HepG2 (cell line): ENCODE measurements at regions not wholly inside any gene's neighbourhood (a gene's known extent, or its start where the extent isn't known, plus 50 kb on each side); places are given as distances from the start of the nearest gene placed in this dataset.

ENCODE experiments used
- ATAC-seq: fragments of 200-7000 bp; cut with Tn5 transposase; 3 replicates; pipeline ENCODE4 v1.9.1; 2020; ENCODE audit warnings: mild to moderate bottlenecking, moderate library complexity
- BruUV-seq: library from RNA; stranded (reverse); fragments of 400-500 nt; replicated peaks from 2 replicates; lab custom pipeline; 2021; lab: Mats Ljungman, UMichigan
- CTCF ChIA-PET: fragments of 300-600 bp; formaldehyde crosslinking; extraction: SDS; loops from one replicate; lab custom pipeline; 2021; ENCODE audit warnings: low total read pairs, inconsistent platforms, low intra/inter-chr PET ratio; lab: Yijun Ruan, JAX
- POLR2A ChIA-PET: fragments of 350-600 bp; sonication (Branson Sonifier 250); formaldehyde crosslinking; loops from one replicate; lab custom pipeline; 2020; ENCODE audit warnings: antibody characterized with exemption, inconsistent platforms; lab: Yijun Ruan, JAX
- DNase-seq: peaks from one replicate; pipeline ENCODE4 v3.0.0-alpha.2; 2015; ENCODE audit warnings: low spot score
- FAIRE-seq: peaks from 3 replicates; lab custom pipeline; 2011; peaks lifted over from hg19 to GRCh38; lab: Jason Lieb, UNC
- H2AFZ ChIP-seq: one replicate; pipeline ENCODE4 v1.6.1; 2011; ENCODE audit warnings: low read length, inconsistent platforms
- H3K27ac ChIP-seq: fragments of 300-600 bp; 3 replicates; pipeline ENCODE4 v1.8.0; 2011; ENCODE audit warnings: mixed run types, mild to moderate bottlenecking, mixed read lengths, low read length, inconsistent platforms; ENCODE audit not compliant: insufficient read depth; ENCODE audit errors: extremely low read length
- H3K27me3 ChIP-seq, 2 experiments: fragments of 200-600 bp in 1 of 2; 2 replicates in 1 of 2; 3 replicates in 1 of 2; pipeline versions ENCODE4 v1.6.0 to v1.8.0; 2011; ENCODE audit warnings: low read length in 2 of 2, mild to moderate bottlenecking in 2 of 2, moderate library complexity in 2 of 2, inconsistent platforms in 1 of 2; ENCODE audit not compliant: insufficient read depth in 2 of 2, control insufficient read depth in 1 of 2
- H3K36me3 ChIP-seq, 2 experiments: fragments of 200-600 bp in 1 of 2; replicated peaks in 1 of 2; 2 replicates in 1 of 2; 3 replicates in 1 of 2; pipeline versions ENCODE4 v1.5.1 to v1.8.0; 2011; ENCODE audit warnings: low read length in 2 of 2, inconsistent platforms in 1 of 2; ENCODE audit not compliant: insufficient read depth in 2 of 2, control insufficient read depth in 1 of 2
- H3K4me1 ChIP-seq: 2 replicates; pipeline ENCODE4 v1.5.1; 2012; ENCODE audit warnings: low read length, inconsistent platforms; ENCODE audit not compliant: insufficient read depth
- H3K4me2 ChIP-seq: 2 replicates; pipeline ENCODE4 v1.6.0; 2011; ENCODE audit warnings: low read depth, low read length, inconsistent platforms
- H3K4me3 ChIP-seq, 3 experiments: fragments of 200-600 bp in 1 of 3; sonication (generic), shearing (Covaris generic) in 1 of 3; replicated peaks in 1 of 3; 2 replicates each; pipeline ENCODE4 v1.5.1; 2011 to 2016; ENCODE audit warnings: low read length in 3 of 3, inconsistent platforms in 2 of 3, low read depth in 2 of 3, mild to moderate bottlenecking in 2 of 3, control low read depth in 1 of 3, mixed read lengths in 1 of 3; ENCODE audit not compliant: insufficient read depth in 1 of 3
- H3K79me2 ChIP-seq: one replicate; pipeline ENCODE4 v1.6.1; 2011; ENCODE audit warnings: low read length, inconsistent platforms; ENCODE audit not compliant: insufficient read depth
- H3K9ac ChIP-seq: 2 replicates; pipeline ENCODE4 v1.6.0; 2011; ENCODE audit warnings: mild to moderate bottlenecking, low read depth, low read length, inconsistent platforms; ENCODE audit not compliant: insufficient read depth
- H3K9me3 ChIP-seq: 2 replicates; pipeline ENCODE4 v1.5.1; 2012; ENCODE audit warnings: mild to moderate bottlenecking, low read length
- H4K20me1 ChIP-seq: 2 replicates; pipeline ENCODE4 v1.6.0; 2011; ENCODE audit warnings: inconsistent platforms, mild to moderate bottlenecking, low read length, moderate library complexity; ENCODE audit not compliant: insufficient read depth
- CBX2 ChIP-seq, 2 experiments: fragments of 200-600 bp in 1 of 2; sonication (generic); formaldehyde crosslinking in 1 of 2; IDR thresholded peaks; 2 replicates each; pipeline versions ENCODE4 v1.7.0 to v1.8.1; 2018 to 2022; ENCODE audit warnings: low read depth in 2 of 2, low read length in 1 of 2, mild to moderate bottlenecking in 1 of 2, missing genetic modification reagents in 1 of 2
- CC2D1A ChIP-seq: sonication (generic); formaldehyde crosslinking; IDR thresholded peaks from 2 replicates; pipeline ENCODE4 v1.8.1; 2023; ENCODE audit warnings: mild to moderate bottlenecking, missing genetic modification reagents
- ELF3 ChIP-seq: IDR thresholded peaks from 2 replicates; pipeline ENCODE4 v1.6.1; 2016; ENCODE audit warnings: missing genetic modification reagents, missing compliant biosample characterization
- FOXC1 ChIP-seq: sonication (generic); formaldehyde crosslinking; IDR thresholded peaks from 2 replicates; pipeline ENCODE4 v1.8.0; 2022; ENCODE audit warnings: mild to moderate bottlenecking, missing genetic modification reagents, borderline replicate concordance
- HNRNPH1 ChIP-seq: fragments of 200-400 bp; formaldehyde crosslinking; optimal IDR thresholded peaks from 2 replicates; pipeline ENCODE3; 2017; ENCODE audit warnings: mild to moderate bottlenecking, low read depth, low read length
- NBN ChIP-seq: fragments of 450-650 bp; conservative IDR thresholded peaks from 2 replicates; pipeline ENCODE4 v1.6.1; 2017
- STAT6 ChIP-seq: sonication (generic); formaldehyde crosslinking; IDR thresholded peaks from 2 replicates; pipeline ENCODE4 v1.4.0; 2020; ENCODE audit warnings: missing genetic modification reagents, mild to moderate bottlenecking, borderline replicate concordance
- YEATS2 ChIP-seq: sonication (generic); formaldehyde crosslinking; IDR thresholded peaks from 2 replicates; pipeline ENCODE4 v1.4.0; 2020; ENCODE audit warnings: missing genetic modification reagents, borderline replicate concordance
- ZFP82 ChIP-seq: sonication (generic); formaldehyde crosslinking; IDR thresholded peaks from 2 replicates; pipeline ENCODE4 v1.5.1; 2020; ENCODE audit warnings: mild to moderate bottlenecking, missing genetic modification reagents, borderline replicate concordance
- ZFX ChIP-seq: sonication (generic); formaldehyde crosslinking; IDR thresholded peaks from 2 replicates; pipeline ENCODE4 v1.4.0; 2020; ENCODE audit warnings: mild to moderate bottlenecking, low read depth, missing genetic modification reagents, moderate library complexity
- ZNF205 ChIP-seq: IDR thresholded peaks from 2 replicates; pipeline ENCODE4 v1.6.1; 2018; ENCODE audit warnings: missing biosample characterization, missing genetic modification reagents
- ZNF567 ChIP-seq: sonication (generic); formaldehyde crosslinking; IDR thresholded peaks from 2 replicates; pipeline ENCODE4 v1.8.1; 2023; ENCODE audit warnings: mild to moderate bottlenecking, missing genetic modification reagents, borderline replicate concordance
- ZNF672 ChIP-seq: sonication (generic); formaldehyde crosslinking; IDR thresholded peaks from 2 replicates; pipeline ENCODE4 v1.8.1; 2022; ENCODE audit warnings: missing genetic modification reagents
- ZNF747 ChIP-seq: sonication (generic); formaldehyde crosslinking; IDR thresholded peaks from 2 replicates; pipeline ENCODE4 v1.8.1; 2023; ENCODE audit warnings: missing genetic modification reagents, mild to moderate bottlenecking, borderline replicate concordance
- ZNF790 ChIP-seq: sonication (generic); formaldehyde crosslinking; IDR thresholded peaks from 2 replicates; pipeline ENCODE4 v1.8.0; 2022; ENCODE audit warnings: missing genetic modification reagents, mild to moderate bottlenecking, borderline replicate concordance
- ZNF839 ChIP-seq: sonication (generic); formaldehyde crosslinking; IDR thresholded peaks from 2 replicates; pipeline ENCODE4 v1.4.0; 2020; ENCODE audit warnings: missing genetic modification reagents, mild to moderate bottlenecking, borderline replicate concordance
- ZNF879 ChIP-seq: sonication (generic); formaldehyde crosslinking; IDR thresholded peaks from 2 replicates; pipeline ENCODE4 v1.8.1; 2023; ENCODE audit warnings: missing genetic modification reagents
- WGBS: methylation state at CpG from one replicate; pipeline ENCODE4 v1.1.6; 2017; ENCODE audit warnings: low lambda C conversion rate; 5-methylcytosine and 5-hydroxymethylcytosine counted together
- in situ Hi-C: cut with HindIII; loops from 2 replicates; pipeline ENCODE4 v1.10.0; 2017; ENCODE audit warnings: low pct_unique_long_range_greater_than_20kb; ENCODE audit not compliant: extremely low pct_ligation_motif_present
- intact Hi-C: fragments of 100-400 bp; cut with micrococcal nuclease; formaldehyde crosslinking; loops from one replicate; pipeline ENCODE4 v1.10.0; 2022; ENCODE audit not compliant: unreplicated experiment
- TF ChIP-seq, protein P1 (sequence below): sonication (generic); formaldehyde crosslinking; IDR thresholded peaks from 2 replicates; pipeline ENCODE4 v1.9.0; 2021; ENCODE audit warnings: missing genetic modification reagents, borderline replicate concordance
- TF ChIP-seq, protein P2 (sequence below): sonication (generic); formaldehyde crosslinking; IDR thresholded peaks from 2 replicates; pipeline ENCODE4 v1.4.0; 2020; ENCODE audit warnings: missing genetic modification reagents, low read depth, mild to moderate bottlenecking, borderline replicate concordance
- TF ChIP-seq, protein P3 (sequence below): sonication (generic); formaldehyde crosslinking; IDR thresholded peaks from 2 replicates; pipeline ENCODE4 v1.4.0; 2020; ENCODE audit warnings: mild to moderate bottlenecking, missing genetic modification reagents

DNA sequence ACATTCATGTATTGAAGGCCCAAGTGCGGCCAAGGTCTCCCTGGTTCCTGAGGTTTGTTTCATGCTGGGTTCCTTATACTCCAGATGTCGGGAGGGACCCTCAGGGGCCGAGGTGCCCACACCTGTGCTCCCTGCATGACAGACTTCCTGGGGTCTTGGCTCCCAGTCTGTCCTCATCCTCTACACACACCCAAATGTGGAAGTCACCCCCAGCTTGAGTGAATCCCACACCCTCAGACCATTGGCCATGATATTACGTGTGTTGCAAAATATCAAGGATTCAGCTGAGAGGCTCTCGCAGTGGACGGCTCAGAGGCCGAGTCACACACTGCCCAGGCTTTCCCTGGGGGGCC, 82.2 kb upstream of the DUSP22 start (continued):
- TF ChIP-seq, protein P1, sequence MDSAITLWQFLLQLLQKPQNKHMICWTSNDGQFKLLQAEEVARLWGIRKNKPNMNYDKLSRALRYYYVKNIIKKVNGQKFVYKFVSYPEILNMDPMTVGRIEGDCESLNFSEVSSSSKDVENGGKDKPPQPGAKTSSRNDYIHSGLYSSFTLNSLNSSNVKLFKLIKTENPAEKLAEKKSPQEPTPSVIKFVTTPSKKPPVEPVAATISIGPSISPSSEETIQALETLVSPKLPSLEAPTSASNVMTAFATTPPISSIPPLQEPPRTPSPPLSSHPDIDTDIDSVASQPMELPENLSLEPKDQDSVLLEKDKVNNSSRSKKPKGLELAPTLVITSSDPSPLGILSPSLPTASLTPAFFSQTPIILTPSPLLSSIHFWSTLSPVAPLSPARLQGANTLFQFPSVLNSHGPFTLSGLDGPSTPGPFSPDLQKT, result no peak
- TF ChIP-seq ZFP82 (CRISPR knock-in tag) (no peak), CC2D1A (CRISPR knock-in tag) (no peak), ZNF790 (no peak), HNRNPH1 (no peak), ZNF567 (CRISPR knock-in tag) (no peak), FOXC1 (CRISPR knock-in tag) (no peak)
- TF ChIP-seq, protein P2, sequence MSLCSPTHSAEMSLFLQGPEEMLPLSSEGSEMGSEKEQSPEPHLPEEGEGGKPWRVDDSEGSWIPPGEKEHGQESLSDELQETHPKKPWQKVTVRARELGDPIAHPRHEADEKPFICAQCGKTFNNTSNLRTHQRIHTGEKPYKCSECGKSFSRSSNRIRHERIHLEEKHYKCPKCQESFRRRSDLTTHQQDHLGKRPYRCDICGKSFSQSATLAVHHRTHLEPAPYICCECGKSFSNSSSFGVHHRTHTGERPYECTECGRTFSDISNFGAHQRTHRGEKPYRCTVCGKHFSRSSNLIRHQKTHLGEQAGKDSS (CRISPR knock-in tag), result no peak

GRCh38 chr6:210778-211374, 81.4 kb upstream of the DUSP22 start:
- DNase-seq (no peak), FAIRE-seq (no peak), ATAC-seq (no peak)
- 66% methylated on average over 13 of the region's 13 CpGs for WGBS
- Histone ChIP-seq H2AFZ (no peak overlapping the region), H3K9me3 (peaks cover 10% of the 10 kb centered on the region; the same call in 1 of the 2 replicates), H3K79me2 (no peaks in the 10 kb centered on the region), H3K36me3 (no peaks in the 10 kb centered on the region), H3K9ac (no peak overlapping the region), H3K4me1 (peaks cover 9% of the 10 kb centered on the region), H3K4me3 (no peak overlapping the region), H4K20me1 (no peaks in the 10 kb centered on the region), H3K27me3 (peaks cover 4 to 37% of the 10 kb centered on the region in 2 experiments; a peak in 4 of 5 replicates), H3K27ac (no peak overlapping the region), H3K4me2 (no peak overlapping the region)
- intact Hi-C loops, result no loop called here
- POLR2A ChIA-PET, result no interaction called here
- CTCF ChIA-PET, result no interaction called here
- no TSS peak for BruUV-seq
- in situ Hi-C loops, result no loop called here
- TF ChIP-seq YEATS2 (CRISPR knock-in tag), result no peak
- no peak for TF ChIP-seq ZNF839
- TF ChIP-seq ZFX (CRISPR knock-in tag), result no peak
- no peak for TF ChIP-seq ZNF672 (CRISPR knock-in tag)
- no peak for TF ChIP-seq ZNF205 (CRISPR knock-in tag)
- no peak for TF ChIP-seq CBX2 (IDR thresholded peaks at IDR 0.05; ENCODE audit: low read depth, low read length)
- no peak for TF ChIP-seq CBX2 (CRISPR knock-in tag; IDR thresholded peaks at IDR 0.05; ENCODE audit: low read depth)
- TF ChIP-seq ZNF879 (CRISPR knock-in tag), result no peak
- TF ChIP-seq, protein P3, sequence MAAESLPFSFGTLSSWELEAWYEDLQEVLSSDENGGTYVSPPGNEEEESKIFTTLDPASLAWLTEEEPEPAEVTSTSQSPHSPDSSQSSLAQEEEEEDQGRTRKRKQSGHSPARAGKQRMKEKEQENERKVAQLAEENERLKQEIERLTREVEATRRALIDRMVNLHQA (CRISPR knock-in tag), result no peak
- no peak for TF ChIP-seq STAT6 (CRISPR knock-in tag)
- no peak for TF ChIP-seq ELF3 (CRISPR knock-in tag)
- TF ChIP-seq ZNF747 (CRISPR knock-in tag), result no peak
- no peak for TF ChIP-seq NBN
